HG02870 (cell line): ENCODE measurements at regions not wholly inside any gene's neighbourhood (a gene's known extent, or its start where the extent isn't known, plus 50 kb on each side); places are given as distances from the start of the nearest gene placed in this dataset.

Experiments
- ATAC-seq: cut with Tn5 transposase; IDR thresholded peaks from one replicate; pipeline ENCODE4 v1.9.1; 2021; ENCODE audit warnings: mild to moderate bottlenecking, moderate library complexity; ENCODE audit not compliant: unreplicated experiment

- no peak for ATAC-seq
These were observed 1491.9 kb downstream of the TBC1D22A start for GRCh38 chr22:48254311-48254873.

DNA sequence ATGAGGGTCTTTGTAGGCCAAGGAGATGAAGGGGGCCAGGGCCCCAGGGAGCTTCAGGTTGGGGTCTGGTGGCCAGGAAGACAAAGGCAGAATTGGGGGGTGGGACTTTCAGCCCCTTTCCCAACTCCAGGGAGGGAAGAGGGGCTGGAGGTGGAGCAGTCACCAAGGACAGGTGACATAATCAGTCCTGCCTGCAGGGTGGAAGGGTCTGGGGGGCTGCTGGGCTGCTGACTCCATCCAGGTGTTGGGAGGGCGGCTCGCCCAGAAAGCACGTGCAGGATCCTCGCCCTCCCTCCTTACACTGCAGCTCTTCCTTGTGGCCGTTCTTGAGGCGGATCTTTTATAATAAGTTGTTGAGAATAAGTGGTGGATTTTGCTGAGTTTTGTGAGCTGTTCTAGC is 1491.1 kb downstream of the TBC1D22A start:
- no peak for ATAC-seq

GRCh38 chr22:48253136-48253535 is 1490.7 kb downstream of the TBC1D22A start:
- ATAC-seq = no peak

DNA sequence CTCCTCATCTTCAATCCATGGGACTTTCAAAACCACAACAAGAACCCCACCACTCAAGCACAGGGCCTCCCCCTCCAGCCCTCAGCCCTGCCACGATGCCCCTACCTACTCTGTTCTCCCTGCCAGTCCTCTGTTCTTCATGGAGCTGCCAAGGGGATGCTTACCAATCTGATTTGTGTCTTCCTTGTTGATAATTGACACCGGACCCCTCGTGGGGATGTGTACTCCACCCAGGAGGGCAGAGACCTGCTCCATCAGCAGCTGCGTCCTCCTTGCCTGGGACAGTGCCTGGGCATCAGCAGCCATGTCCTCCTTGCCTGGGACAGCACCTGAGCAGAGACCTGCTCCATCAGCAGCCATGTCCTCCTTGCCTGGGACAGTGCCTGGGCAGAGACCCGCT is 1489.2 kb downstream of the TBC1D22A start:
- no peak for ATAC-seq

DNA sequence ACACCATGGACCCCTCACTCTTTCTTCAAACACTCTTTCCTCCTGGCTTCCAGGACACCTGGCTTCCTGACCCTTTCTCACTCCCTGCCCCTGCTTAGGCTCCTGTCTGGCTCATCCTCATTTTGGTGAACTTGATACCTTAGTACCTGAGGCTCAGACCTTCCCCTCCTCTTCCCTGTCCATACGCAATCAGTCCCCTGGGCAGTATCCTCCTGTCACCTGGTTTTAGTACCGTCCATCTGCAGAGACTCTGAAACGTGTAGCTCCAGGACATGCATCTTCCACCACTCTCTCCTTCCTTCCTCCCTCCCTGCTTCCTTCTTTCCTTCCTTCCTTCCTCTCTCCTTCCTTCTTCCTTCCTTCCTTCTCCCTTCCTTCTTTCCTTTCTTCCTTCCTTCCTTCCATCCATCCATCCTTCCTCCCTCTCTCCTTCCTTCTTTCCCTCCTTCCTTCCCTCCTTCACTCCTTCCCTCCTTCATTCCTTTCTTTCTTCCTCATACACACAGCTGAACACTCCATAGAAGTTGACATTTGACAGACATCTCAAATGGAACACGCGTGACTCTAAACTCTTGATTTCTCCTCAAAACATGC is 1488.6 kb downstream of the TBC1D22A start:
- ATAC-seq = no peak

DNA sequence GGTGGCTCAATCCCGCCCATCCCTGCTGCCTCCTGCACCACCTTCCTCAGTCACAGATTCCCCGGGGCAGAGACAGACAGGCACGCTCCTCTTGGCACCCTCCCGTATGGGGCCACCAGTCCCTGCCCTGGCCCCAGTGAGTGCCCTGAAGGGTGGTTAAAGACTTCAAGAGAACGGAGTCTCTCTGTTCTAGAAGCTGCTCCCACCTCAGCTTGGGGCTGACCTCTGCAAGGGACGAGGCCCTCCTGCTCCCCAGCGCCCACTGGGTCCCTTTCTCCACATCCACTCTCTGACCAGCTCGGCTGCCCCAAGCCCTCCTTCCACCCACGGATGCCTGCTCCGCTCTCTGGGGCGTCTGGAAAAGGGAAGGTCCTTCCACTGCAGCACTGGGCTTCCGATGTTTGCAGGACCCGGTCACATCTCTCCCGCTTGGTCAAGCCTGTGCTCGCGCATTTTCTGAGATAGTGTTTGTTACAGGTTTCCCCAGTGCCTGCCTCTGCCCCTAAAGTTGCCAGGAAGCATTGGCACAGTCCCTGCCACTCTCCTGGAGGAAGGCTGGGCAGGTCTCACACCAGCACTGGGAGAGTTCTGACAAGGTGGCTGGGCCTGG is 1487.9 kb downstream of the TBC1D22A start:
- ATAC-seq = no peak

GRCh38 chr22:48249713-48250268 is 1487.3 kb downstream of the TBC1D22A start:
- ATAC-seq = no peak

DNA sequence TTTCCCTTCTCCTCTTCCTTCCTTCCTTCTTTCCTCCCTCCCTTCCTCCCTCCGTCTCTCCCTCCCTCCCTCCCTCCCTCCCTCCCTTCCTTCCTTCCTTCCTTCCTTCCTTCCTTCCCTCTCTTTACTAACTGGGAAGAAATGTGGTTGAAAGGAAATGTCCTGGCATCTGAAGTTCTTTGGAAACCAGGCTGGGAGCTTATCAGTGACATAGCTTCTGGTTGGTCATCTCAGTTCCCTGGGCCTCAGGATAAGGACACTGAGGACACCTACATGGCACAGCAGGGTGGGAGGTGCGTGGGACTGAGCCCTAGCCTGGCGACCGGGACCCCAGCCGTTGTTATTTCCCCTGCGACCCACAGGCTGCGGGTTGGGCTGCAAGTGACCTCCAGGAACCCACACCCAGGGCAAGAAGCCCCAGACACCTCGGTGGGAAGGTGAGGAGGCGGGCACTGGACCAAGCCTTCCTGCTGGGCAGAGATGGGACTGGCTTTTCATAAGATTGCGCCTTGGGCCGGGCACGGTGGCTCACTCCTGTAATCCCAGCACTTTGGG is 1486.5 kb downstream of the TBC1D22A start:
- no peak for ATAC-seq

- no peak for ATAC-seq
These were observed 1485.4 kb downstream of the TBC1D22A start for GRCh38 chr22:48247829-48248228.

GRCh38 chr22:48245196-48245485 is 1482.7 kb downstream of the TBC1D22A start:
- ATAC-seq = no peak

- no peak for ATAC-seq
These were observed 1482.1 kb downstream of the TBC1D22A start for GRCh38 chr22:48244388-48245195.

DNA sequence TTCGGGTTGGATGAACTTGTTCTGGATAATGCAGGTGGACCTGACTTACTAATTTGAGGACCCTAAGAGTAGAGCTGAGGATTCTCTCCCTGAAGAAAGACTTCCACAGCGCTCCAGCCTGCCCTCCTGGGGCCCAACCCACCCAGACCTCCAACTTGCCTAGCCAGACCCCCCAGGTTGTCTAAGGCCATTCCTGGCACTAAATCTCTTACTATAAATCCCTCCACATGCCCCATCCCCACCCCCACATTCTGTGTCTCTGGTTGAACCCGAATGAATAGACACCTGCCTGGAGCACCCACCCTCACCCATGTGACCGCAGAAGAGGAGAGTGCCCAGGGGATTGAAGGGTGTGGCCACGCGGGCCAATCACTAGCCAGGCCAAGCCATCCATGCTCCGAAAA is 1480.0 kb downstream of the TBC1D22A start:
- ATAC-seq = no peak

DNA sequence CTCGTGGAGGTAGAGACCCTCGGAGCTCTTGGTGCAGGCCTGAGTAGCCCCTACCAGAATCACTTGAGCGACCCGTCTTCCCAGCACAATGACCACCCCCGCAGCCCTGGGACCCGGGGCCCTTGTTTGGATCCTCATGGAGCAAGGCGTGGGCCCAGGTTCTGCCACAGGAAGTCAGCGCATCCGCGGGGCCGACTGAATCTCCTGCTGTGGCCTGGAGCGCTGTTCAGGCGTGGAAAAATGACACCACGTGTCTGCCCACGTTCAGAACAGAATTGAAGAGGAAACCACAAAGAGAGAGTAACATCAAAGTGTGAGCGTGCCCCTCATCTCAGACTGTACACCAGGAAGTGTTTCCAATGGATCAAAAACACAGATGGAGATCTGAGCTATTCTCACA is 1479.2 kb downstream of the TBC1D22A start:
- no peak for ATAC-seq

DNA sequence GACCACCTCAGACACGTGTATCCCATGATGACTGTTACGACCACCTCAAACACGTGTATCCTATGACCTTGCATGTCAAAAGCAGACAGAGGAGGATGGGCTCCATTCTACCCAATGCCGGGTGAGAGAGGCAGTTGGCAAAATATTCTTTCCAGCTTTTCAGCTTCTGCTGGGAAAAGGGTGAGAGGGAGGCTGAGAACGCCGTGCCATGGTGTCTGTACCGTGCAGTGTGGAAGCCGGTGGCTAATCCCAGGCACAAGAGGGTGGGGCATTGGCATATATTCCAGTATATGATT is 1478.4 kb downstream of the TBC1D22A start:
- ATAC-seq = no peak

DNA sequence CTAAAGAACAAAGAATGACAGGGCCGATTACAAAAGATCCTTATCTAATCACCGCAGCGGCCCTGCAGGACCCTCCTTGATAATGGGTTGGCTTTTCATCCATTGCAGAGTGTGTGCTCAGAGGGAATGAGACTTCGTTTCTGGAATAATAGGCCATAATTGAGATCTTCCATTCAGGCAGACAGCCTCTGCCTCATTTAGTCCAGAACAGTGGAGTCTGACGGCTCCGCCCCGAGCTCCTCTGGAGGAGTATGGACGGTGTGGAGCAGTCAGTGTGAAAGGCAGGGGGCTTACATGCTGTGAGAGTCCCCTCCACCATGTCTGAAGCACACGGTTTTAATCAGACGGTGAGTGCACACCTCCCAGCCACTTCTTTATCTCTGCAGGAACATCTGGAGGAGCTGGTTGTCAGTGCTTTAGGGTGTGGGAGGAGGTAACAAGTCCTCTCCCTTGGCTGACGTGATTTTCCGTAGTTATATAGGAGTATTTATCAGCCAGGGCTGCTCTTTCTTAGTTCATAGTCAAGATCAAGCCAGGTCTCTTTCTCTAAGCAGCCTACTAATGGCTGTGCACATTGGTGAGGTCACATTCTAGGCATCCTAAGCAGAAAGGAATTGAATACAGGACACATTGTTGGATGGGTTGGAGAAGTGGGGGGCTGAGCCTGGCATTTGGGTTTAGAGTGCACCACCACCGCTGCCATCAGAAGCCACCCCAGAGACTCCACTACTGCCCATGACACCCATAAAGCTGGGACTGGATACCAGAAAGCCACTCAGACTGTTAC is 1477.9 kb downstream of the TBC1D22A start:
- no peak for ATAC-seq

DNA sequence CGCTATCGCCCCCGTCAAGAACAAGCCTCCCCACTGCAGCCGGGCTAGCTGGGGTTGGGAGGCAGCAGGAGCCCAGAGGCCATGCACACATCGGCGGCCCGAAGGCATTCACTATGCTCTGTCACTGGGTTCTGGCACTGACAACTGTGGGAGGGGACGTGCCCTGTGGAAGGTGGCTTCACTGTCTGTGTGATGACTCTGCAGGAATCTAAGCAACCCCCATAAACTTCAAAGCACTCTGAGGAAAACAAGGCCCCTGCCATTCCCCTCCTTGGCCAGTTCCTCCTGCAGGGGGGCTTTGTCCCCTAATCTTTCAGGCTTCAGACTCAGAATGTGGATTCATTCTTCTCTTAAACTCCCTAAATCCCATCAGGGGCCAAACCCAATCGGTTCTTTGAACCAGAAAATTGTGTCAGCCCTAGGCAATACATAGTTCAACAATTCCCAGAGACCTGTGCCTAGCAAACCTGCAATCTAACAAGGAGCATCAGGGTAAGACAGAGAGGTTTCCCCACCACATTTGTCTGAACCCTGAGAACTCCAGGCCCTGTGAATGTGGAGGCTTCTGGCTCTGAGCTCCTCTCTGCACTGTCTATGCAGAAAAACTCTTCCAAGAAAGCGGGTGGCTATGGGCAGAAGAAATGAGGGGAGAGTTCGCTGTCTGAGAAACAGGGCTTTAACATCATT is 1477.2 kb downstream of the TBC1D22A start:
- no peak for ATAC-seq

DNA sequence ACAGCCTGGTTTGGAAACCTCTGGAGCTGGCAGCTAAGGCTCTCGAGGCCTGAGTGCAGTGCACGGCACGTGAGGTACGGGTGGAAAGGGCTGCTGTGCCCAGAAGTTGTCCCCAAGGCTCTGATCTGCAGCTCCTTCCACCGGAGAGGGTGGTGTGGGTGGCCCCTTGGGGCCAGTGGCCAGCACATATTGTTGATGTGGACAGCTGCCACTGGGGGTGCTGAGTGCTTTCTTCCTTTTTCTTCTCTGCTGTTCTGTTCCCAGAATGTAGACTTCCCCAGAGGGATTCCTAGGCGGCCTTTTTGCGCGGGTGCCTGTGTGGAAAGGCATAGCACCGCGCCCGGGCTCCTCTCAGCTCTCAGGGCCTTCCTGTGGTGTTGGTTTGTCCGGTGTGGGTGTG is 1476.5 kb downstream of the TBC1D22A start:
- ATAC-seq = no peak

DNA sequence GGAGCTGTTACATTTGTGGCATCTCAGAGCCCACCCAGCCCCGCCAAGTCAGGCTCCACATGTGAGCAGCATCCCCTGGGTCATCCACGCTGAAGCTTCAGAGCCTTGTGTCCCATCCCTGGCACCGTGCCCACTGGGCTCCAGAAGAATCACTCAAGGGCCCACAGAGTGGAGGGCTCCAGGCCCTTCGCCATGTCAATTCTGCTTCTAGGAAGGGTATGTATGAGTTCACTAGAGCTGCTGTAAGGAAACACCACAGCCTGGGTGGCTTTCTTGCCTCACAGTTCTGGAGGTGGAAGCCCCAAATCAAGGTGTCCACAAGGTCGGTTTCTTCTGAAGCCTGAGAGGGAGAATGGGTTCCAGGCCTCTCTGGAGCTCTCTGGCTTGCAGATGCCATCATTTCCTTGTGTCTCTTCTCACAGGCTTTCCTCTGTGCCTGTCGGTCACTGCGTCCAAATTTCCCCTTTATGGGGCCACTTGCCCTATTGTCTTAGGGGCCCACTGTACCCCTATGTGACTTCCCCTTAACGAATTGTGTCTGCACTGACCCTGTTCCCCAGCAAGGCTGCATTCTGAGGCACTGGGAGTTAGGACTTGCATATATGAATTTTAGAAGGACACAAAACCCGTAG is 1476.0 kb downstream of the TBC1D22A start:
- no peak for ATAC-seq

- no peak for ATAC-seq
These were observed 1475.2 kb downstream of the TBC1D22A start for GRCh38 chr22:48237466-48238283.
